LoVo (cell line): ENCODE measurements at regions not wholly inside any gene's neighbourhood (a gene's known extent, or its start where the extent isn't known, plus 50 kb on each side); places are given as distances from the start of the nearest gene placed in this dataset.
"Not testable (repeated sequence)": the region's sequence is repeated elsewhere in the genome, so short reads cannot be mapped to it uniquely, and the experiment has no call there.

Experiments used
- DNase-seq: peaks from one replicate; pipeline ENCODE4 v3.0.0-alpha.2; 2016; ENCODE audit warnings: low spot score

- DNase-seq = no peak
Observed at GRCh38 chr6:137623293-137623692, 129.1 kb upstream of the OLIG3 start.

- DNase-seq = no peak
Observed at GRCh38 chr6:137625100-137625661, 131.0 kb upstream of the OLIG3 start.

- DNase-seq = no peak
Observed at GRCh38 chr6:137625808-137626207, 131.6 kb upstream of the OLIG3 start.

GRCh38 chr6:137630666-137631065 lies 136.5 kb upstream of the OLIG3 start:
- DNase-seq = no peak

- no peak for DNase-seq
Observed at GRCh38 chr6:137631323-137631722, 137.1 kb upstream of the OLIG3 start.

GRCh38 chr6:137634177-137634576 lies 140.0 kb upstream of the OLIG3 start:
- not testable (repeated sequence) for DNase-seq

GRCh38 chr6:137637121-137637520 lies 142.9 kb upstream of the OLIG3 start:
- DNase-seq = peak; percentile 68

- DNase-seq = no peak
Observed at GRCh38 chr6:137638926-137639706, 144.9 kb upstream of the OLIG3 start.

- no peak for DNase-seq
Observed at GRCh38 chr6:137640086-137640485, 145.9 kb upstream of the OLIG3 start.

- DNase-seq = peak; percentile 78
Observed at GRCh38 chr6:137641474-137642077, 147.4 kb upstream of the OLIG3 start.

- DNase-seq = not testable (repeated sequence)
Observed at GRCh38 chr6:137643210-137643609, 149.0 kb upstream of the OLIG3 start.

- not testable (repeated sequence) for DNase-seq
Observed at GRCh38 chr6:137643644-137644043, 149.4 kb upstream of the OLIG3 start.

GRCh38 chr6:137645850-137646249 lies 151.7 kb upstream of the OLIG3 start:
- DNase-seq = no peak

- DNase-seq = no peak
Observed at GRCh38 chr6:137646484-137646883, 152.3 kb upstream of the OLIG3 start.

- DNase-seq = no peak
Observed at GRCh38 chr6:137647762-137648447, 153.7 kb upstream of the OLIG3 start.

- DNase-seq = no peak
Observed at GRCh38 chr6:137650720-137651119, 156.5 kb upstream of the OLIG3 start.

- DNase-seq = no peak
Observed at GRCh38 chr6:137651178-137651577, 157.0 kb upstream of the OLIG3 start.

- DNase-seq = no peak
Observed at GRCh38 chr6:137651591-137652335, 157.6 kb upstream of the OLIG3 start.

GRCh38 chr6:137652961-137653705 lies 158.9 kb upstream of the OLIG3 start:
- peak; percentile 71 for DNase-seq

- DNase-seq = no peak
Observed at GRCh38 chr6:137653706-137654059, 159.5 kb upstream of the OLIG3 start.

GRCh38 chr6:137654365-137654981 lies 160.3 kb upstream of the OLIG3 start:
- DNase-seq = no peak
